RWPE2 (cell line): ENCODE measurements at regions not wholly inside any gene's neighbourhood (a gene's known extent, or its start where the extent isn't known, plus 50 kb on each side); places are given as distances from the start of the nearest gene placed in this dataset.

ENCODE experiments used
- ATAC-seq: fragments of 200-7000 bp; cut with Tn5 transposase; 3 replicates; pipeline ENCODE4 v1.9.1; 2021; ENCODE audit warnings: low read depth
- DNase-seq: peaks from one replicate; pipeline ENCODE4 v3.0.0-alpha.2; 2020; ENCODE audit warnings: low spot score
- H3K27ac ChIP-seq: fragments of 450-650 bp; 2 replicates; pipeline ENCODE4 v1.5.1; 2017; ENCODE audit warnings: mild to moderate bottlenecking; ENCODE audit not compliant: poor library complexity, severe bottlenecking
- H3K27me3 ChIP-seq: fragments of 250-450 bp; sonication (Bioruptor Pico); 2 replicates; pipeline ENCODE4 v1.5.1; 2021; ENCODE audit warnings: mild to moderate bottlenecking, moderate library complexity; ENCODE audit not compliant: insufficient read depth, poor library complexity, severe bottlenecking
- H3K36me3 ChIP-seq: fragments of 250-450 bp; sonication (Bioruptor Pico); 2 replicates; pipeline ENCODE4 v1.5.1; 2020; ENCODE audit warnings: low read depth, mild to moderate bottlenecking, moderate library complexity
- H3K4me1 ChIP-seq: fragments of 250-450 bp; sonication (Bioruptor Pico); 2 replicates; pipeline ENCODE4 v1.5.1; 2021; ENCODE audit warnings: mild to moderate bottlenecking, moderate library complexity; ENCODE audit not compliant: insufficient read depth, poor library complexity, severe bottlenecking
- H3K4me3 ChIP-seq: fragments of 250-450 bp; sonication (Bioruptor Pico); 2 replicates; pipeline ENCODE4 v1.5.1; 2021; ENCODE audit warnings: mild to moderate bottlenecking, moderate library complexity; ENCODE audit not compliant: severe bottlenecking
- H3K9me3 ChIP-seq: fragments of 250-450 bp; sonication (Bioruptor Pico); 2 replicates; pipeline ENCODE4 v1.5.1; 2021; ENCODE audit warnings: mild to moderate bottlenecking, moderate library complexity; ENCODE audit not compliant: severe bottlenecking
- CTCF ChIP-seq: fragments of 450-650 bp; IDR thresholded peaks from one replicate; pipeline ENCODE4 v1.5.1; 2017; ENCODE audit warnings: mild to moderate bottlenecking, moderate library complexity; ENCODE audit not compliant: poor library complexity, severe bottlenecking

- ATAC-seq (no peak), DNase-seq (no peak)
- no peaks in the 10 kb centered on the region for H3K36me3 ChIP-seq
These were observed 689.0 kb downstream of the DIAPH3 start for GRCh38 chr13:59474696-59475095.

GRCh38 chr13:59475911-59476310, 687.8 kb downstream of the DIAPH3 start:
- TF ChIP-seq CTCF: no peak
- DNase-seq (no peak), ATAC-seq (no peak)
- no peaks in the 10 kb centered on the region for H3K27me3 ChIP-seq
- no peaks in the 10 kb centered on the region for H3K9me3 ChIP-seq
- no peak overlapping the region for H3K27ac ChIP-seq
- H3K4me1 ChIP-seq: no peaks in the 10 kb centered on the region
- no peaks in the 10 kb centered on the region for H3K36me3 ChIP-seq
- no peak overlapping the region for H3K4me3 ChIP-seq

More at GRCh38 chr13:59474696-59475095, 689.0 kb downstream of the DIAPH3 start:
- Histone ChIP-seq H3K9me3 (no peaks in the 10 kb centered on the region), H3K27me3 (no peaks in the 10 kb centered on the region), H3K4me1 (no peaks in the 10 kb centered on the region), H3K4me3 (no peak overlapping the region), H3K27ac (no peak overlapping the region)
- no peak for TF ChIP-seq CTCF

GRCh38 chr13:59476366-59476765, 687.4 kb downstream of the DIAPH3 start:
- H3K27me3 ChIP-seq: no peaks in the 10 kb centered on the region

GRCh38 chr13:59477011-59477410, 686.7 kb downstream of the DIAPH3 start:
- Histone ChIP-seq H3K27ac (no peak overlapping the region), H3K4me1 (no peaks in the 10 kb centered on the region), H3K36me3 (no peaks in the 10 kb centered on the region), H3K27me3 (no peaks in the 10 kb centered on the region), H3K9me3 (no peaks in the 10 kb centered on the region), H3K4me3 (no peak overlapping the region)
- TF ChIP-seq CTCF: no peak
- ATAC-seq: no peak
- no peak for DNase-seq

More at GRCh38 chr13:59476366-59476765, 687.4 kb downstream of the DIAPH3 start:
- H3K4me3 ChIP-seq: no peak overlapping the region
- TF ChIP-seq CTCF: no peak
- H3K36me3 ChIP-seq: no peaks in the 10 kb centered on the region
- no peak for ATAC-seq
- H3K9me3 ChIP-seq: no peaks in the 10 kb centered on the region
- no peaks in the 10 kb centered on the region for H3K4me1 ChIP-seq
- no peak for DNase-seq
- H3K27ac ChIP-seq: no peak overlapping the region

GRCh38 chr13:59478908-59479307, 684.8 kb downstream of the DIAPH3 start:
- Histone ChIP-seq H3K27me3 (no peaks in the 10 kb centered on the region), H3K4me1 (no peaks in the 10 kb centered on the region), H3K36me3 (no peaks in the 10 kb centered on the region), H3K9me3 (no peaks in the 10 kb centered on the region), H3K27ac (no peak overlapping the region), H3K4me3 (no peak overlapping the region)
- DNase-seq (no peak), ATAC-seq (no peak)
- no peak for TF ChIP-seq CTCF
